GM12865 (cell line): ENCODE measurements at regions not wholly inside any gene's neighbourhood (a gene's known extent, or its start where the extent isn't known, plus 50 kb on each side); places are given as distances from the start of the nearest gene placed in this dataset.

ENCODE experiments used
- DNase-seq: peaks from one replicate; pipeline ENCODE4 v3.0.0; 2010; ENCODE audit warnings: low read depth
- H3K4me3 ChIP-seq: 2 replicates; pipeline ENCODE4 v1.5.1; 2011; ENCODE audit warnings: mild to moderate bottlenecking, low read depth, low read length, control low read depth
- CTCF ChIP-seq: IDR thresholded peaks from 2 replicates; pipeline ENCODE4 v1.5.1; 2011; ENCODE audit warnings: low read length, control low read depth, low read depth, inconsistent platforms; ENCODE audit not compliant: insufficient read depth; ENCODE audit errors: missing control alignments

GRCh38 chr17:79163071-79163470, 88.4 kb downstream of the ENGASE start:
- no peak overlapping the region for H3K4me3 ChIP-seq
- no peak for TF ChIP-seq CTCF
- DNase-seq: no peak

GRCh38 chr17:79162012-79162963, 87.7 kb downstream of the ENGASE start:
- H3K4me3 ChIP-seq: no peak overlapping the region
- no peak for DNase-seq
- TF ChIP-seq CTCF: no peak

GRCh38 chr17:79160980-79161636, 86.5 kb downstream of the ENGASE start:
- no peak for TF ChIP-seq CTCF
- H3K4me3 ChIP-seq: no peak overlapping the region

GRCh38 chr17:79159926-79160325, 85.3 kb downstream of the ENGASE start:
- no peak for TF ChIP-seq CTCF
- no peak overlapping the region for H3K4me3 ChIP-seq
- no peak for DNase-seq

More at GRCh38 chr17:79160980-79161636, 86.5 kb downstream of the ENGASE start:
- DNase-seq: peak; percentile 20

- DNase-seq: no peak
- TF ChIP-seq CTCF: no peak
- H3K4me3 ChIP-seq: no peak overlapping the region
These were observed 84.8 kb downstream of the ENGASE start for GRCh38 chr17:79159471-79159870.

- DNase-seq: no peak
- no peak overlapping the region for H3K4me3 ChIP-seq
- no peak for TF ChIP-seq CTCF
These were observed 82.0 kb downstream of the ENGASE start for GRCh38 chr17:79156463-79157095.
